AG04450 (cell line): ENCODE measurements at regions not wholly inside any gene's neighbourhood (a gene's known extent, or its start where the extent isn't known, plus 50 kb on each side); places are given as distances from the start of the nearest gene placed in this dataset.
"Not testable (repeated sequence)": the region's sequence is repeated elsewhere in the genome, so short reads cannot be mapped to it uniquely, and the experiment has no call there.

Experiments used
- CTCF ChIA-PET: fragments of 300-600, 350-600 bp; formaldehyde crosslinking; extraction: SDS; loops from one replicate; lab custom pipeline; 2022; ENCODE audit warnings: antibody characterized with exemption, inconsistent platforms; lab: Charles Lee
- POLR2A ChIA-PET: fragments of 350-600 bp; formaldehyde crosslinking; extraction: SDS; loops from one replicate; lab custom pipeline; 2021; ENCODE audit warnings: antibody characterized with exemption, inconsistent platforms; lab: Yijun Ruan, JAX
- DNase-seq: peaks from one replicate; pipeline ENCODE4 v3.0.0-alpha.2; 2011; ENCODE audit warnings: low read depth, low spot score
- H3K27ac ChIP-seq: one replicate; pipeline ENCODE4 v1.5.1; 2012; ENCODE audit warnings: low read depth, low read length, control low read depth
- H3K27me3 ChIP-seq: one replicate; pipeline ENCODE4 v1.6.0; 2012; ENCODE audit warnings: low read length; ENCODE audit not compliant: control insufficient read depth, insufficient read depth
- H3K4me3 ChIP-seq: 2 replicates; pipeline ENCODE4 v1.5.1; 2011; ENCODE audit warnings: mild to moderate bottlenecking, low read depth, low read length, control low read depth
- H3K9me3 ChIP-seq: 2 replicates; pipeline ENCODE4 v1.5.1; 2012; ENCODE audit warnings: low read length; ENCODE audit not compliant: control insufficient read depth, insufficient read depth
- TF ChIP-seq, protein P1 (sequence below): IDR thresholded peaks from 2 replicates; pipeline ENCODE4 v1.5.1; 2011; ENCODE audit warnings: low read depth, low read length, control low read depth, inconsistent platforms

DNA sequence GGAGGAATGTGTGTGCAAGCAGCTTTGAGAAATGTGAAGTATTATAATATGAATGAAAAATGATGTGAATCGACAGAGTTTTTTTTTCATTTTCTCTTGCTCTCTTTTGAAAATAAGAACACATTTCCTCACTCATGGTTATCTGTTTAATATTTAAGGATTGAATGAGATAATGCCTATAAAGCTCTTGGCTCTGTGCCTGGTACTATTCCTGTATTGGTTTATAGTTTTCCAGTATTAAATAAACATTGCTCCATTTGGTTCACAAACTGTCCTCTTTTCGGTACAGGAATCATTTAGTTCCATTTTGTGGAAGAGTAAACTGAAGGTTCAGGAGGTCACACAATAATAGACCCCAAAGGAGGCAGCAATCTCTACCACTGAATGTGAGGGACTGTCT is 1185.5 kb upstream of the WWC1 start:
- ChIA-PET CTCF (no interaction called here), POLR2A (no interaction called here)
- no peak for DNase-seq
- H3K9me3 ChIP-seq: no peaks in the 10 kb centered on the region; the same call in 1 of the 2 replicates
- no peaks in the 10 kb centered on the region for H3K27me3 ChIP-seq
- TF ChIP-seq, protein P1, sequence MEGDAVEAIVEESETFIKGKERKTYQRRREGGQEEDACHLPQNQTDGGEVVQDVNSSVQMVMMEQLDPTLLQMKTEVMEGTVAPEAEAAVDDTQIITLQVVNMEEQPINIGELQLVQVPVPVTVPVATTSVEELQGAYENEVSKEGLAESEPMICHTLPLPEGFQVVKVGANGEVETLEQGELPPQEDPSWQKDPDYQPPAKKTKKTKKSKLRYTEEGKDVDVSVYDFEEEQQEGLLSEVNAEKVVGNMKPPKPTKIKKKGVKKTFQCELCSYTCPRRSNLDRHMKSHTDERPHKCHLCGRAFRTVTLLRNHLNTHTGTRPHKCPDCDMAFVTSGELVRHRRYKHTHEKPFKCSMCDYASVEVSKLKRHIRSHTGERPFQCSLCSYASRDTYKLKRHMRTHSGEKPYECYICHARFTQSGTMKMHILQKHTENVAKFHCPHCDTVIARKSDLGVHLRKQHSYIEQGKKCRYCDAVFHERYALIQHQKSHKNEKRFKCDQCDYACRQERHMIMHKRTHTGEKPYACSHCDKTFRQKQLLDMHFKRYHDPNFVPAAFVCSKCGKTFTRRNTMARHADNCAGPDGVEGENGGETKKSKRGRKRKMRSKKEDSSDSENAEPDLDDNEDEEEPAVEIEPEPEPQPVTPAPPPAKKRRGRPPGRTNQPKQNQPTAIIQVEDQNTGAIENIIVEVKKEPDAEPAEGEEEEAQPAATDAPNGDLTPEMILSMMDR: no peak
- H3K4me3 ChIP-seq: no peak overlapping the region
- H3K27ac ChIP-seq: no peak overlapping the region

DNA sequence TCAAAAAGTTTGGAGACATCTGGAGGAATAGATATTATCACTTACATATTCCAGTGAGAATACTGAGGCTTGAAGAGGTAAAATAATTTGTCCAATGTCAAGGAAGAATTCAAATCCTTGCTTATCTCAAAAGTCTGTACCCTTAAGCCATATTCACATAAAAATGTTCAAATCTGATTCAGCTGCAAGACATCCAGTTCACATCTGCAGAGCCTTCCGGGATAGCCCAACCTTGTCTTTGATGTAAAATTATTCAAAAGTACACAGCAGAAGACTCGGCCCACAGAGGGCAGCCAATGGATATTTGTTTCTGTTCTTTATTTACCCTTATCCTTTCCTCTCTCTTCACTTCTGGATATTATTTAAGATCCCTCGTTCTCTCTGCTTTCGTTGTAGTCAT is 1183.8 kb upstream of the WWC1 start:
- POLR2A ChIA-PET: no interaction called here

DNA sequence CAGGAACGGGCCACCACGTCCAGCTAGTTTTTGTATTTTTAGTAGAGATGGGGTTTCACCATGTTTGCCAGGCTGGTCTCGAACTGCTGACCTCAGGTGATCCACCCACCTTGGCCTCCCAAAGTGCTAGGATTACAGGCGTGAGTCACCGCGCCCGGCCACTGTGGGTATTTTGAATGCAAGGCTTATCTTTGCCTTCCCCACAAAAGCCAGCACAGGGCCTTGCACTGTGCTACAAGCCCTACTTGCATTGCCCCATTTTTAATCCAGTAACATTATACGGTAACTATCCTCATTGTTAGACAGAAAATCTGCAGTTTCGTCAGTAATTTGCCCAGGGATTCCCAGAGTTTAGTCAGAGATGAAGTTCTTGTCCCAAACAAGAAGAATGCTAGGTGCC is 1183.2 kb upstream of the WWC1 start:
- DNase-seq, CTCF ChIA-PET, H3K27me3 ChIP-seq, H3K27ac ChIP-seq, H3K4me3 ChIP-seq, POLR2A ChIA-PET, H3K9me3 ChIP-seq: not testable (repeated sequence)

More for the DNA sequence above, 1183.8 kb upstream of the WWC1 start:
- TF ChIP-seq, protein P1: no peak
- CTCF ChIA-PET: no interaction called here
- no peak for DNase-seq
- H3K9me3 ChIP-seq: no peaks in the 10 kb centered on the region
- H3K27ac ChIP-seq: no peak overlapping the region
- no peak overlapping the region for H3K4me3 ChIP-seq
- H3K27me3 ChIP-seq: no peaks in the 10 kb centered on the region

DNA sequence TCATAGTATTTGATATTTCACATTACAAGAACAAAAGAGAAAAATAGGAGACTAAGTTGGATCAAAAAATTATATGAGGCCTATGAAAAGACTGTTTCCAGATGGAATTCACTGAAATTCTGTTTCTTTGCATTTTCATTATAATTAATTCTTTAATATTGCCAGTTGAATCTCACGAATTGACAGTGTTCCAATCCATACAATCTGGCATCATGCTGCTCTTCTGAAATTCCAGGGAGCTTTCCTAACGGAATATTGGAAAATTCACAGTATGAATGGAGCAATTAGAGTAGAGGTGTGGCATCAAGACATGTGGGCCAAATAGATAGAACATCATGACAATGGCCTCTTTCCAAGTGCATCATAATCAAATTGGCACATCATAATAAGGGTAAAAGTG is 1178.9 kb upstream of the WWC1 start:
- POLR2A ChIA-PET: no interaction called here
- H3K27ac ChIP-seq: no peak overlapping the region
- H3K9me3 ChIP-seq: peaks cover 3% of the 10 kb centered on the region; the same call in 1 of the 2 replicates
- TF ChIP-seq, protein P1: no peak
- DNase-seq: no peak
- no peaks in the 10 kb centered on the region for H3K27me3 ChIP-seq
- CTCF ChIA-PET: no interaction called here
- H3K4me3 ChIP-seq: no peak overlapping the region

DNA sequence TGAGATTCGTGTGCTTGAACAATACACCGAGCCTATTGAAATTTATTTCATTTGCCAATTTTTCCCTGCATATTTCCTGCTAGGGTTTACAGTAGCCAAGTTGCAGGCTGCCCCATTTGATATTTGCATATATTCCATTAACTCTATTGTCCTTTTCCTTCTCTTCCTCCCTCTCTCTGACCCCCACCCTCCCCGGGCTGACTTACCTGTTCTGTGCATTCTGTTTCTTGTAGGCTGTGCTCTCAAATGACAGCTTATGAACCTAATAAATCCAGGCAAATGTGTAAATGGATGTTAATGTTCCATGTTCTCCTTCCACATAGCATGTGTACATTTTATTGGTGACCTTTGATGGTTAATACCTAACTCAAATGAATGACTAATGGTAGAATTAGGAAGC is 1169.2 kb upstream of the WWC1 start:
- peaks cover 7% of the 10 kb centered on the region for H3K9me3 ChIP-seq
- DNase-seq: no peak
- TF ChIP-seq, protein P1: no peak
- no peak overlapping the region for H3K27ac ChIP-seq
- no peaks in the 10 kb centered on the region for H3K27me3 ChIP-seq
- H3K4me3 ChIP-seq: no peak overlapping the region
- CTCF ChIA-PET: no interaction called here
- POLR2A ChIA-PET: no interaction called here

DNA sequence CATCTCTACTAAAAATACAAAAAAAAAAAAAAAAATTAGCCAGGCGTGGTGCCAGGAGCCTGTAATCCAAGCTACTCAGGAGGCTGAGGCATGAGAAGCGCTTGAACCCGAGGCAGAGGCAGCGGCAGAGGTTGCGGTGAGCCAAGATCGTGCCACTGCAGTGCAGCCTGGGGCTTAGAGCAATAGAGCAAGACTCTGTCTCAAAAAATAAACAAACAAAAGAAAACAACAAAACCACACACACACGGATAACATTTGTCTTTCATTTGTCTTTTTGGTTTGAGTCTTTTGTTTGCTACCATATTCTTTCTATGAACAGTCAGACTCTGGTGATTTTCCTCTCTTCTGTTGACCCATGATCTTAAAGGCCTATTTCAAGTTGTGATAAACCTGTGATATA is 1168.3 kb upstream of the WWC1 start:
- CTCF ChIA-PET: no interaction called here
- H3K27ac ChIP-seq: no peak overlapping the region
- H3K4me3 ChIP-seq: no peak overlapping the region
- peaks cover 7% of the 10 kb centered on the region for H3K9me3 ChIP-seq
- no peak for DNase-seq
- TF ChIP-seq, protein P1: no peak
- POLR2A ChIA-PET: no interaction called here
- H3K27me3 ChIP-seq: no peaks in the 10 kb centered on the region
